HCT116 (cell line): ENCODE measurements at regions not wholly inside any gene's neighbourhood (a gene's known extent, or its start where the extent isn't known, plus 50 kb on each side); places are given as distances from the start of the nearest gene placed in this dataset.

Experiments
- ATAC-seq: fragments of 200-7000 bp; cut with Tn5 transposase; 2 replicates; pipeline ENCODE4 v1.9.1; 2020; ENCODE audit warnings: mild to moderate bottlenecking, moderate library complexity
- BruUV-seq: library from RNA; stranded (reverse); fragments of 400-500 nt; replicated peaks from 2 replicates; lab custom pipeline; 2021; lab: Mats Ljungman, UMichigan
- CTCF ChIA-PET: fragments of 300-600 bp; sonication (Branson Sonifier 250); formaldehyde crosslinking; loops from one replicate; lab custom pipeline; 2021; ENCODE audit warnings: antibody characterized with exemption; lab: Charles Lee
- POLR2A ChIA-PET: fragments of 300-600, 350-600 bp; sonication (Branson Sonifier 250); formaldehyde crosslinking; loops from one replicate; lab custom pipeline; 2021; ENCODE audit warnings: antibody characterized with exemption; lab: Charles Lee
- RAD21 ChIA-PET, 2 experiments: fragments of 300-600 bp; sonication (Branson Sonifier 250); formaldehyde crosslinking; loops; one replicate each; lab custom pipeline; 2023; ENCODE audit warnings: low total read pairs in 2 of 2; ENCODE audit not compliant: uncharacterized antibody in 2 of 2, unreplicated experiment in 2 of 2, low non-redundant PET in 1 of 2; lab: Charles Lee
- DNase-seq: peaks from one replicate; pipeline ENCODE4 v3.0.0-alpha.2; 2010; ENCODE audit warnings: low read depth, low spot score
- H2AFZ ChIP-seq: fragments of 200-600 bp; shearing (Covaris generic), sonication (generic); 2 replicates; pipeline ENCODE4 v1.6.1; 2017; ENCODE audit warnings: low read depth, mixed run types, mixed read lengths, antibody characterized with exemption, low read length; ENCODE audit not compliant: poor library complexity, severe bottlenecking
- H3K27ac ChIP-seq: 2 replicates; pipeline ENCODE4 v1.5.1; 2012; ENCODE audit warnings: low read depth, low read length
- H3K27me3 ChIP-seq: fragments of 200-600 bp; sonication (generic); 2 replicates; pipeline ENCODE4 v1.6.1; 2016; ENCODE audit warnings: mixed run types, low read length, mixed read lengths; ENCODE audit not compliant: insufficient read depth
- H3K36me3 ChIP-seq, 2 experiments: fragments of 200-500 bp in 1 of 2; fragments of 200-600 bp in 1 of 2; sonication (Bioruptor generic) in 1 of 2; sonication (generic) in 1 of 2; 2 replicates each; pipeline versions ENCODE4 v1.5.1 to v1.6.1; 2014 to 2016; ENCODE audit warnings: low read length in 2 of 2, inconsistent platforms in 1 of 2, mixed read lengths in 1 of 2, mixed run types in 1 of 2; ENCODE audit not compliant: insufficient read depth in 2 of 2, control insufficient read depth in 1 of 2
- H3K4me1 ChIP-seq, 2 experiments: fragments of 200-600 bp in 1 of 2; sonication (generic) in 1 of 2; 2 replicates each; pipeline versions ENCODE4 v1.5.1 to v1.6.1; 2012 to 2017; ENCODE audit warnings: low read length in 2 of 2, inconsistent platforms in 1 of 2, mild to moderate bottlenecking in 1 of 2, mixed read lengths in 1 of 2, mixed run types in 1 of 2, moderate library complexity in 1 of 2; ENCODE audit not compliant: insufficient read depth in 2 of 2, control insufficient read depth in 1 of 2
- H3K4me2 ChIP-seq: fragments of 200-600 bp; sonication (generic); 2 replicates; pipeline ENCODE4 v1.6.1; 2017; ENCODE audit warnings: mixed run types, low read length, mixed read lengths
- H3K4me3 ChIP-seq, 2 experiments: fragments of 200-600 bp in 1 of 2; sonication (generic) in 1 of 2; replicated peaks in 1 of 2; 2 replicates each; pipeline ENCODE4 v1.5.1; 2011 to 2016; ENCODE audit warnings: low read length in 2 of 2, control low read depth in 1 of 2, low read depth in 1 of 2, mild to moderate bottlenecking in 1 of 2, mixed read lengths in 1 of 2, mixed run types in 1 of 2
- H3K79me2 ChIP-seq: fragments of 200-600 bp; sonication (generic); 2 replicates; pipeline ENCODE4 v1.6.1; 2017; ENCODE audit warnings: mild to moderate bottlenecking, mixed run types, low read length, moderate library complexity, mixed read lengths; ENCODE audit not compliant: insufficient read depth
- H3K9ac ChIP-seq: fragments of 200-600 bp; sonication (generic); 2 replicates; pipeline ENCODE4 v1.6.1; 2016; ENCODE audit warnings: low read length, mixed read lengths
- H3K9me2 ChIP-seq: fragments of 200-600 bp; sonication (generic), shearing (Covaris generic); 2 replicates; pipeline ENCODE4 v1.6.1; 2017; ENCODE audit warnings: mixed run types, mild to moderate bottlenecking, moderate library complexity; ENCODE audit not compliant: insufficient read depth
- H3K9me3 ChIP-seq, 2 experiments: fragments of 200-500 bp in 1 of 2; fragments of 200-600 bp in 1 of 2; sonication (Bioruptor generic) in 1 of 2; sonication (generic) in 1 of 2; 2 replicates each; pipeline ENCODE4 v1.6.1; 2014 to 2017; ENCODE audit warnings: low read length in 2 of 2, mixed read lengths in 2 of 2, inconsistent platforms in 1 of 2, low read depth in 1 of 2, mild to moderate bottlenecking in 1 of 2, mixed run types in 1 of 2, moderate library complexity in 1 of 2; ENCODE audit not compliant: control insufficient read depth in 1 of 2, insufficient read depth in 1 of 2
- H4K20me1 ChIP-seq: fragments of 200-600 bp; sonication (generic), shearing (Covaris generic); 2 replicates; pipeline ENCODE4 v1.6.1; 2017; ENCODE audit warnings: mixed run types, mild to moderate bottlenecking, moderate library complexity; ENCODE audit not compliant: insufficient read depth
- ATF3 ChIP-seq: IDR thresholded peaks from 2 replicates; pipeline ENCODE4 v1.6.1; 2012
- CBX3 ChIP-seq: IDR thresholded peaks from 2 replicates; pipeline ENCODE4 v1.6.1; 2012; ENCODE audit warnings: low read depth
- EGR1 ChIP-seq: IDR thresholded peaks from 2 replicates; pipeline ENCODE4 v1.6.1; 2012; ENCODE audit warnings: low read depth
- ELF1 ChIP-seq: IDR thresholded peaks from 2 replicates; pipeline ENCODE4 v1.6.1; 2012; ENCODE audit warnings: low read depth, borderline replicate concordance
- FOSL1 ChIP-seq: IDR thresholded peaks from 2 replicates; pipeline ENCODE4 v1.6.1; 2012; ENCODE audit warnings: low read depth
- POLR2A ChIP-seq: IDR thresholded peaks from 2 replicates; pipeline ENCODE4 v1.7.0; 2011; ENCODE audit warnings: borderline replicate concordance; ENCODE audit not compliant: insufficient read depth, insufficient read length; ENCODE audit errors: extremely low read depth
- RAD21 ChIP-seq: IDR thresholded peaks from 2 replicates; pipeline ENCODE4 v1.6.1; 2012; ENCODE audit warnings: low read depth, mild to moderate bottlenecking
- SIN3A ChIP-seq: IDR thresholded peaks from 2 replicates; pipeline ENCODE4 v1.6.1; 2012; ENCODE audit warnings: low read depth
- SP1 ChIP-seq: IDR thresholded peaks from 2 replicates; pipeline ENCODE4 v1.6.1; 2012; ENCODE audit warnings: low read depth
- SRF ChIP-seq: IDR thresholded peaks from 2 replicates; pipeline ENCODE4 v1.6.1; 2012; ENCODE audit warnings: low read depth
- TCF7L2 ChIP-seq: IDR thresholded peaks from 2 replicates; pipeline ENCODE4 v1.7.0; 2011; ENCODE audit warnings: borderline replicate concordance, inconsistent platforms; ENCODE audit not compliant: insufficient read depth, insufficient read length; ENCODE audit errors: extremely low read depth
- ZFX ChIP-seq: fragments of 450-650 bp; IDR thresholded peaks from 2 replicates; pipeline ENCODE4 v1.6.1; 2017
- intact Hi-C: fragments of 100-400 bp; cut with micrococcal nuclease; formaldehyde crosslinking; loops from 2 replicates; pipeline ENCODE4 v1.10.0; 2022
- TF ChIP-seq, protein P1 (sequence below): IDR thresholded peaks from 2 replicates; pipeline ENCODE4 v1.6.1; 2011; ENCODE audit warnings: mild to moderate bottlenecking, low read length, moderate library complexity; ENCODE audit not compliant: insufficient replicate concordance; ENCODE audit errors: extremely low read depth
- TF ChIP-seq, protein P2 (sequence below): IDR thresholded peaks from 2 replicates; pipeline ENCODE4 v1.6.1; 2012; ENCODE audit warnings: low read depth
- TF ChIP-seq, protein P3 (sequence below): IDR thresholded peaks from 2 replicates; pipeline ENCODE4 v1.6.1; 2012

- H2AFZ ChIP-seq = no peak overlapping the region
- H3K36me3 ChIP-seq = no peaks in the 10 kb centered on the region
- H3K9me3 ChIP-seq = no peaks in the 10 kb centered on the region
- TF ChIP-seq SP1 = no peak
- TF ChIP-seq, all 23 proteins: peak for 0
- Histone ChIP-seq H3K9me2 (no peaks in the 10 kb centered on the region), H4K20me1 (no peaks in the 10 kb centered on the region), H3K4me1 (no peaks in the 10 kb centered on the region), H3K79me2 (no peaks in the 10 kb centered on the region), H3K4me3 (no peak overlapping the region), H3K4me2 (no peak overlapping the region), H3K9ac (no peak overlapping the region), H3K27me3 (no peaks in the 10 kb centered on the region), H3K27ac (no peak overlapping the region)
- DNase-seq (no peak), ATAC-seq (no peak)
- CTCF ChIA-PET = no interaction called here
- intact Hi-C loops = no loop called here
- POLR2A ChIA-PET = no interaction called here
- BruUV-seq = no TSS peak
- RAD21 ChIA-PET = no interaction called here
These were observed 218.6 kb upstream of the ATP2B1 start for GRCh38 chr12:89927226-89927698.

- Histone ChIP-seq H3K27ac (no peak overlapping the region), H3K9me2 (no peaks in the 10 kb centered on the region), H3K4me1 (no peaks in the 10 kb centered on the region), H3K9ac (no peak overlapping the region), H3K36me3 (no peaks in the 10 kb centered on the region), H3K9me3 (no peaks in the 10 kb centered on the region), H4K20me1 (no peaks in the 10 kb centered on the region), H3K4me2 (no peak overlapping the region), H3K79me2 (no peaks in the 10 kb centered on the region), H3K27me3 (no peaks in the 10 kb centered on the region), H2AFZ (no peak overlapping the region), H3K4me3 (no peak overlapping the region)
- intact Hi-C loops = no loop called here
- ChIA-PET POLR2A (no interaction called here), RAD21 (no interaction called here), CTCF (no interaction called here)
- ATAC-seq (no peak), DNase-seq (no peak)
- BruUV-seq = no TSS peak
- TF ChIP-seq EGR1 = no peak
- no peak for TF ChIP-seq SP1
- TF ChIP-seq, protein P1, sequence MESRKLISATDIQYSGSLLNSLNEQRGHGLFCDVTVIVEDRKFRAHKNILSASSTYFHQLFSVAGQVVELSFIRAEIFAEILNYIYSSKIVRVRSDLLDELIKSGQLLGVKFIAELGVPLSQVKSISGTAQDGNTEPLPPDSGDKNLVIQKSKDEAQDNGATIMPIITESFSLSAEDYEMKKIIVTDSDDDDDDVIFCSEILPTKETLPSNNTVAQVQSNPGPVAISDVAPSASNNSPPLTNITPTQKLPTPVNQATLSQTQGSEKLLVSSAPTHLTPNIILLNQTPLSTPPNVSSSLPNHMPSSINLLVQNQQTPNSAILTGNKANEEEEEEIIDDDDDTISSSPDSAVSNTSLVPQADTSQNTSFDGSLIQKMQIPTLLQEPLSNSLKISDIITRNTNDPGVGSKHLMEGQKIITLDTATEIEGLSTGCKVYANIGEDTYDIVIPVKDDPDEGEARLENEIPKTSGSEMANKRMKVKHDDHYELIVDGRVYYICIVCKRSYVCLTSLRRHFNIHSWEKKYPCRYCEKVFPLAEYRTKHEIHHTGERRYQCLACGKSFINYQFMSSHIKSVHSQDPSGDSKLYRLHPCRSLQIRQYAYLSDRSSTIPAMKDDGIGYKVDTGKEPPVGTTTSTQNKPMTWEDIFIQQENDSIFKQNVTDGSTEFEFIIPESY = no peak
- TF ChIP-seq RAD21 = no peak
- TF ChIP-seq ELF1 = no peak
- TF ChIP-seq CBX3 = no peak
- no peak for TF ChIP-seq ATF3
- no peak for TF ChIP-seq ZFX
- TF ChIP-seq, protein P2, sequence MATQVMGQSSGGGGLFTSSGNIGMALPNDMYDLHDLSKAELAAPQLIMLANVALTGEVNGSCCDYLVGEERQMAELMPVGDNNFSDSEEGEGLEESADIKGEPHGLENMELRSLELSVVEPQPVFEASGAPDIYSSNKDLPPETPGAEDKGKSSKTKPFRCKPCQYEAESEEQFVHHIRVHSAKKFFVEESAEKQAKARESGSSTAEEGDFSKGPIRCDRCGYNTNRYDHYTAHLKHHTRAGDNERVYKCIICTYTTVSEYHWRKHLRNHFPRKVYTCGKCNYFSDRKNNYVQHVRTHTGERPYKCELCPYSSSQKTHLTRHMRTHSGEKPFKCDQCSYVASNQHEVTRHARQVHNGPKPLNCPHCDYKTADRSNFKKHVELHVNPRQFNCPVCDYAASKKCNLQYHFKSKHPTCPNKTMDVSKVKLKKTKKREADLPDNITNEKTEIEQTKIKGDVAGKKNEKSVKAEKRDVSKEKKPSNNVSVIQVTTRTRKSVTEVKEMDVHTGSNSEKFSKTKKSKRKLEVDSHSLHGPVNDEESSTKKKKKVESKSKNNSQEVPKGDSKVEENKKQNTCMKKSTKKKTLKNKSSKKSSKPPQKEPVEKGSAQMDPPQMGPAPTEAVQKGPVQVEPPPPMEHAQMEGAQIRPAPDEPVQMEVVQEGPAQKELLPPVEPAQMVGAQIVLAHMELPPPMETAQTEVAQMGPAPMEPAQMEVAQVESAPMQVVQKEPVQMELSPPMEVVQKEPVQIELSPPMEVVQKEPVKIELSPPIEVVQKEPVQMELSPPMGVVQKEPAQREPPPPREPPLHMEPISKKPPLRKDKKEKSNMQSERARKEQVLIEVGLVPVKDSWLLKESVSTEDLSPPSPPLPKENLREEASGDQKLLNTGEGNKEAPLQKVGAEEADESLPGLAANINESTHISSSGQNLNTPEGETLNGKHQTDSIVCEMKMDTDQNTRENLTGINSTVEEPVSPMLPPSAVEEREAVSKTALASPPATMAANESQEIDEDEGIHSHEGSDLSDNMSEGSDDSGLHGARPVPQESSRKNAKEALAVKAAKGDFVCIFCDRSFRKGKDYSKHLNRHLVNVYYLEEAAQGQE = no peak
- TF ChIP-seq, protein P3, sequence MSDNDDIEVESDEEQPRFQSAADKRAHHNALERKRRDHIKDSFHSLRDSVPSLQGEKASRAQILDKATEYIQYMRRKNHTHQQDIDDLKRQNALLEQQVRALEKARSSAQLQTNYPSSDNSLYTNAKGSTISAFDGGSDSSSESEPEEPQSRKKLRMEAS = no peak
- TF ChIP-seq SRF = no peak
- TF ChIP-seq SIN3A = no peak
- no peak for TF ChIP-seq POLR2A
- no peak for TF ChIP-seq TCF7L2
- TF ChIP-seq FOSL1 = no peak
These were observed 215.6 kb upstream of the ATP2B1 start for GRCh38 chr12:89924191-89924590.
